GM21576 (cell line): ENCODE measurements at regions not wholly inside any gene's neighbourhood (a gene's known extent, or its start where the extent isn't known, plus 50 kb on each side); places are given as distances from the start of the nearest gene placed in this dataset.
"Not testable (repeated sequence)": the region's sequence is repeated elsewhere in the genome, so short reads cannot be mapped to it uniquely, and the experiment has no call there.

Experiments
- ATAC-seq: cut with Tn5 transposase; IDR thresholded peaks from one replicate; pipeline ENCODE4 v1.9.1; 2021; ENCODE audit warnings: mild to moderate bottlenecking, moderate library complexity; ENCODE audit not compliant: unreplicated experiment

GRCh38 chr13:72657379-72657778, 70.0 kb downstream of the MZT1 start:
- no peak for ATAC-seq

GRCh38 chr13:72656357-72656756, 71.1 kb downstream of the MZT1 start:
- ATAC-seq = no peak

DNA sequence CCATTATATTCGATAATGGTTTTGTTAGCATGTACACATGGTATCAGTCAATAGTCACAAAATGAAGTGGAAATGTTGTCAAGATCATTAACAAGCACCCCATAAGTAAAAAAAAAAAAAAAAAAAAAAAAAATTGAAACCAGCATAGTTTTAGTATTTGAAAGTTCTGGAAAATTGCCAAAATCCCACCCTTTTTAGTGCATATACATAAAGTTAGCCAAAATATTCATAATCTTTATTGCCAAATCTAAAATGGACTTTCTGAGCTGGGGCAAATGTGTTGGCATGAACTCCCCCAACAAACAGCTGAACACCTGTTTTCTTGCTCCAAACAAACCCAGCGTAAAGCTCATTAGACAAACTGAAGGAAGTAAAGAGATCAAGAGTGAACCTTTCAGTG, 73.9 kb downstream of the MZT1 start:
- no peak for ATAC-seq

- no peak for ATAC-seq
These were observed 74.7 kb downstream of the MZT1 start for GRCh38 chr13:72652681-72653080.

- ATAC-seq = no peak
These were observed 76.3 kb downstream of the MZT1 start for GRCh38 chr13:72651144-72651543.

- ATAC-seq = no peak
These were observed 77.3 kb downstream of the MZT1 start for GRCh38 chr13:72650051-72650700.

- ATAC-seq = no peak
These were observed 78.8 kb downstream of the MZT1 start for GRCh38 chr13:72648513-72649065.

DNA sequence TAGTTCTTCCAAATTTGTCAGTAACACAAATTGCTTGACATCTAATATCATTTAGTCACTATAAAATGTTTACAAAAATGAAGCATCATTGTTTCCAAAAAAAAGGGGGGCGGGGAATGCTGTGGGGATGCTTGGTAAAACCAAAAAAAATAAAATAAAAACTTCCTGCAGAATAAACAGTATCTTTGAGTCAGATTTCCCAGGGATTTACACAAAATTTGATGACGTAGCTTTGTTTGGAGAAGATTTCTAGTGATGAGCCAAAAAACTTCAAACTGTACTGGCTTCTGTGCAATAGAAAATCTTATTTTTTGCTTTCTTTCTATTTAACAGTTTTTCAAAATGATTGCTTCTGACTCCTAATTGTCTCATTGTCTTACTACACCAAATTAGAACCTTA, 80.0 kb downstream of the MZT1 start:
- ATAC-seq = no peak

DNA sequence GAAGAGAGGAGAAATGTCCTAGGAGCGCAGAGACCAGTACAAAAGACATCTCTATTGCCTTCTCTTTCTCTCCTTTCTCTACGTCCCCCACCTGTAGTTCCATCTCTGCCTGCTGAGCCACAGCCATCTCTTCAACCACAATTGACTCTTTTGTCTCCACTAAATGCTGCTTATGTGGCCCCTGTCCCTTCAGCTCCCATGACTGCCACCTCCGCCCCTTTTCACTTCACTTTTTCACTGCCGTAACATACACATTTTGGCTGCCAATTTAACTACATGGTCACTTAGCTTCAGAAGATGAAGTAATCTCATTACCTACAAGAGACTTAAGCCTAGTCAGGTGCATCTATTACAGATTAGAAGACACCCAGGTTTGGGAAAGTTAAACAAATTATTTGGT, 81.9 kb downstream of the MZT1 start:
- no peak for ATAC-seq

DNA sequence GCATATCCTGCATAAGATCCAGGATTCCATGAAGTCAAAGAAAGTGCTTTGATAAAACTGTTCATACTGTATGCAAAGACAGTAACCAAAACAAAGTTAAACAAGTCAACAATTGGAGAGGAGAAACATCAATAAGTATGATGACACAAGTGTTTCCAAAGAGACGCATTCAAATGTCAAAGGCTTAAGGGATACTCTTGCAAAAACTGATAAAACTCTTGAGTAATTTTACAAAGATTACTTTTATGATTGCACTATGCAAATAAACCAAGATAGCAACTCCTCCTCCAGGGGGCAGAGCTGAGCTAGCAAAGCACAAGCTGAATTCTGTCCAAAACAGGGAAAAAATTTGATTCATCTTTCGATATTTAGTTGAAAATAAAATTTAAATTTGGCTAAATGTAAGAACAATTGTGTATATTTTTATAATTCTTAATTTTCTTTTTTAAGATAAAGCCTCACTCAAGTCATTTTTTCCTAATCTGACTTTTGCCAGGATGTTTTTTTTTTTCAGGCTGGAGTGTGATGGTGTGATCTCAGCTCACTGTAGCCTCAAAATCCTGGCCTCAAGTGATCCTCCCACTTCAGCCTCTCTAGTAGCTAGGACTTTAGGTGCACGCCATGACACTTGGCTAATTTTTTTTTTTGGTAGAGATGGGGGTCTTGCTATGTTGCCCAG, 84.0 kb downstream of the MZT1 start:
- no peak for ATAC-seq

- ATAC-seq = no peak
These were observed 88.1 kb downstream of the MZT1 start for GRCh38 chr13:72639377-72639776.

DNA sequence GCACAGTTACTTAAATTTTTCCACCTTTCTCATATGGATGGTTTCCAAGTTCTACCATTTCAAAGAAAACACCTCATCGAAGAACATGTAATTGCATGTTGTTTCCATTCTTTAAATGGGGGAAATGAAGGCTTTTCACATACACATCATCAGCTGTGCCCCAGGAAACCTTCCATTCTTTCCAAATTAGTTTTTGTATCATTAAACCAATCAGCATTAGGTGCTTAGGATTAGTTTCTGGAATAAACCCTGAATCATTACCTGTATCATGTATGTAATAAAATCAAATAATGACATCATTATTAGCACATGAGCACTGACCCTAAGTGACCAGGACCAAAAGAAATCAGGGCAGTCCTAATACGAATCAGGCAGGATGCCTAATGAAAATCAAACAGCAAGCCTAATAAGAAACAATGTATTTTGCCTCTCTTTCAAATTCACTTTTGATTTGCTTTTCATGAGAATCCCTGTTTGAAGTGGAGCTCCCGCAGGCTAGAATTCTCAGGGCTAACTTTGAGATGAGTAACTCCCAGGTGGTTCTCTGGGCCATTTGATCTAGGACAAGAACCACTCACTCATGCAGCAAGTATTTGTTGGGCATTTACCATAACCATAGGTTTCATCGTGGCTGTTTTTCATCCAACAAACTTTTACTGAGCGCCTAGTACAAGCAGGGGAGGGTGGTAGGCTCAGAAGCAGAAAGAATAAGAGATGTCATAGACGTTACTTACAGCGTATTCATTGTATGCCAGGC, 89.2 kb downstream of the MZT1 start:
- ATAC-seq = no peak

DNA sequence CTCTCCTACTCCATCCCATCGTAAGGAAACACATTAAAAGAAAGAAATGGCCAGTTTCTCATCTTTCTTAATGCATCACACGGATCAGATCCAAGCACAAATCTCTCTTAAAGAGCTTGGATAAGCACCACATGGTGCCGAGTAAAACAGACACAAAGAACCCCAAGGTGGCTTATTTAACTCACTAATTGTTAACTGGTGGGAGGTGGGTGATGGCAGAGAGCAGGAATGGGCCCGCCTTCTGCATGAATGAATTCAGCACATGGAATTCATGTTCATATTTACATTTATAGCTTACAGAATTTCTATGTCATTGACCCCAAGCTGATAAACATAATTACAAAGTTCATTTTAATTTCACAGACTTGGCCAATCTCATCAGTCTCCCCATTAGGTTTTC, 89.9 kb downstream of the MZT1 start:
- ATAC-seq = no peak

DNA sequence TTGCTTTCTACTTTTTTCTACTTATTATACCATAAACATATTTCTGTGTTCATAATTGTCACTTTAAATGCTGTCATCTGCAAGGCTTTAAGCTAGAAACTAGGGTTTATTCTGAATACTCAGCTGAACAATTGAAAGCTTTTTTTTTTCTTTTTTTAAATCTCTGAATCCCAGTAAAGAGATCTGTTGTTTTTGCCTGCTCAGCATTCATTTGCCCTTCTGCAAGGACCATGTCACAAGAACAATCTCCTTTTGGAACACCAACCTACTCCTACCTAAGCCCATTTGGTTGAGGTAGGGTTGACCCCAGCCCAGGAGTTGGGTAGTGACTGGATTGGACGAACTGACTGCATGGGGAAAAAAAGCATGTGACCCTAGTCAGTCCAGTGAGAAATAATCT, 92.6 kb downstream of the MZT1 start:
- no peak for ATAC-seq

- ATAC-seq = no peak
These were observed 104.9 kb downstream of the MZT1 start for GRCh38 chr13:72622546-72622945.

- no peak for ATAC-seq
These were observed 106.6 kb downstream of the MZT1 start for GRCh38 chr13:72620874-72621273.

- no peak for ATAC-seq
These were observed 109.5 kb downstream of the MZT1 start for GRCh38 chr13:72617951-72618350.

DNA sequence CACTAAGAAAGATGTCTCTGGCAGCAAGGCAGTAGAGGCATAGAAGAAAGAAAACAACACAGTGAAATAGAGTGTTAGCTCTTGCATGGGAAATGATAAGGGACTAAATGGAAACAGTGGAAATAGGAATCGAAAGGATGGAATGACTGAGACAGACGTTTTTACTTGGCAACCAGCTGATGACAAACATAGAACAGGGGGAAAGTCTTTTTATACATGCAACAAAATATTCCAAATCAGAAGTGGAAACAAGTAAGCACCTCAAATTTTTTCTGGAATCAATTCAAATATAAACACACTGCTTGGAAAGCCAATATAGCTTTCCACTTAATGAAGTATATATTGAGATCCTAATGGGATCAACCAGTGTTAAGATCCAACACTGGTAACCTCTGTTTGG, 110.2 kb downstream of the MZT1 start:
- no peak for ATAC-seq

DNA sequence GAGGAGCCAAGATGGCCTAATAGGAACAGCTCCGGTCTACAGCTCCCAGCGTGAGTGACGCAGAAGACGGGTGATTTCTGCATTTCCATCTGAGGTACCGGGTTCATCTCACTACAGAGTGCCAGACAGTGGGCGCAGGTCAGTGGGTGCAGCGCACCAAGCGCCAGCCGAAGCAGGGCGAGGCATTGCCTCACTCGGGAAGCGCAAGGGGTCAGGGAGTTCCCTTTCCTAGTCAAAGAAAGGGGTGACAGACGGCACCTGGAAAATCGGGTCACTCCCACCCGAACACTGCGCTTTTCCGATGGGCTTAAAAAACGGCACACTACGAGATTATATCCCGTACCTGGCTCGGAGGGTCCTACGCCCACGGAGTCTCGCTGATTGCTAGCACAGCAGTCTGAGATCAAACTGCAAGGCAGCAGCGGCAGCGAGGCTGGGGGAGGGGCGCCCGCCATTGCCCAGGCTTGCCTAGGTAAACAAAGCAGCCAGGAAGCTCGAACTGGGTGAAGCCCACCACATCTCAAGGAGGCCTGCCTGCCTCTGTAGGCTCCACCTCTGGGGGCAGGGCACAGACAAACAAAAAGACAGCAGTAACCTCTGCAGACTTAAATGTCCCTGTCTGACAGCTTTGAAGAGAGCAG, 117.1 kb downstream of the MZT1 start:
- not testable (repeated sequence) for ATAC-seq

- no peak for ATAC-seq
These were observed 128.2 kb downstream of the MZT1 start for GRCh38 chr13:72599178-72599743.
